ENCODE measurements at regions not wholly inside any gene's neighbourhood (a gene's known extent, or its start where the extent isn't known, plus 50 kb on each side); places are given as distances from the start of the nearest gene placed in this dataset.

GRCh38 chr7:114158854-114159253 lies 240.0 kb upstream of the PPP1R3A start:
- no peak for TF ChIP-seq CTCF (conservative IDR thresholded peaks at IDR 0.05 in 1 of 2, IDR thresholded peaks at IDR 0.05 in 1 of 2; ENCODE audit: extremely low read depth in 1 of 2, insufficient read depth in 1 of 2, low read depth in 1 of 2, low read length in 2 of 2)
- TF ChIP-seq EZH2 (IDR thresholded peaks at IDR 0.05; ENCODE audit: borderline replicate concordance, low read length): no peak
